NCI-H1417 (cell line): ENCODE measurements at regions not wholly inside any gene's neighbourhood (a gene's known extent, or its start where the extent isn't known, plus 50 kb on each side); places are given as distances from the start of the nearest gene placed in this dataset.
"Not testable (repeated sequence)": the region's sequence is repeated elsewhere in the genome, so short reads cannot be mapped to it uniquely, and the experiment has no call there.

ENCODE experiments used
- DNase-seq, 3 experiments: peaks; one replicate each; lab custom pipeline; 2025; lab: John Stamatoyannopoulos, UW

GRCh38 chr3:152151877-152152765 lies 116.6 kb upstream of the MBNL1 start:
- not testable (repeated sequence) for DNase-seq

GRCh38 chr3:152153115-152153514 lies 115.6 kb upstream of the MBNL1 start:
- not testable (repeated sequence) for DNase-seq

GRCh38 chr3:152155246-152156020 lies 113.3 kb upstream of the MBNL1 start:
- DNase-seq = no peak

- no peak for DNase-seq
Observed at GRCh38 chr3:152156880-152157279, 111.8 kb upstream of the MBNL1 start.

GRCh38 chr3:152157337-152157736 lies 111.4 kb upstream of the MBNL1 start:
- no peak for DNase-seq

GRCh38 chr3:152159328-152159727 lies 109.4 kb upstream of the MBNL1 start:
- no peak for DNase-seq

GRCh38 chr3:152160350-152161011 lies 108.2 kb upstream of the MBNL1 start:
- DNase-seq = no peak

- no peak for DNase-seq
Observed at GRCh38 chr3:152172460-152172859, 96.3 kb upstream of the MBNL1 start.

- no peak for DNase-seq
Observed at GRCh38 chr3:152173627-152174026, 95.1 kb upstream of the MBNL1 start.

GRCh38 chr3:152174876-152175527 lies 93.7 kb upstream of the MBNL1 start:
- no peak for DNase-seq

- DNase-seq = no peak
Observed at GRCh38 chr3:152175528-152175889, 93.2 kb upstream of the MBNL1 start.

GRCh38 chr3:152176241-152176640 lies 92.5 kb upstream of the MBNL1 start:
- DNase-seq = no peak

- DNase-seq = no peak
Observed at GRCh38 chr3:152176998-152177397, 91.7 kb upstream of the MBNL1 start.

GRCh38 chr3:152177757-152178156 lies 91.0 kb upstream of the MBNL1 start:
- DNase-seq = no peak

GRCh38 chr3:152183473-152183872 lies 85.3 kb upstream of the MBNL1 start:
- peak in 2 of 3 experiments; percentile 34 to 67 for DNase-seq

GRCh38 chr3:152184971-152185686 lies 83.6 kb upstream of the MBNL1 start:
- no peak for DNase-seq

GRCh38 chr3:152185891-152186630 lies 82.7 kb upstream of the MBNL1 start:
- DNase-seq = no peak

GRCh38 chr3:152190636-152191183 lies 78.0 kb upstream of the MBNL1 start:
- DNase-seq = peak in 2 of 3 experiments; percentile 37 to 80

- no peak for DNase-seq
Observed at GRCh38 chr3:152192050-152192449, 76.7 kb upstream of the MBNL1 start.

GRCh38 chr3:152192936-152193672 lies 75.6 kb upstream of the MBNL1 start:
- DNase-seq = no peak
